Colonic mucosa (tissue), 4 donors: ENCODE measurements at regions not wholly inside any gene's neighbourhood (a gene's known extent, or its start where the extent isn't known, plus 50 kb on each side); places are given as distances from the start of the nearest gene placed in this dataset.

ENCODE experiments used
- DNase-seq: peaks from one replicate; pipeline ENCODE4 v3.0.0-alpha.2; 2020
- H3K27ac ChIP-seq: fragments of 200-600 bp; one replicate; pipeline ENCODE4 v1.8.0; 2021
- H3K27me3 ChIP-seq: fragments of 200-600 bp; one replicate; pipeline ENCODE4 v1.8.0; 2021
- H3K36me3 ChIP-seq: fragments of 200-600 bp; one replicate; pipeline ENCODE4 v1.8.0; 2021
- H3K4me1 ChIP-seq: fragments of 200-600 bp; one replicate; pipeline ENCODE4 v1.8.0; 2021; ENCODE audit warnings: mild to moderate bottlenecking
- H3K4me3 ChIP-seq: fragments of 200-600 bp; one replicate; pipeline ENCODE4 v1.8.0; 2021
- H3K9ac ChIP-seq, 2 donors: one replicate each; pipeline ENCODE4 v1.7.0; 2013; ENCODE audit warnings: control low read depth in 2 of 2, low read depth in 2 of 2, low read length in 2 of 2
- H3K9me3 ChIP-seq: fragments of 200-600 bp; one replicate; pipeline ENCODE4 v1.8.0; 2021
- intact Hi-C: fragments of 100-400 bp; cut with DNase I; formaldehyde crosslinking; loops from one replicate; pipeline ENCODE4 v1.14.1; 2022
- TF ChIP-seq, protein P1 (sequence below): fragments of 200-600 bp; IDR thresholded peaks from one replicate; pipeline ENCODE4 v1.8.0; 2022; ENCODE audit warnings: antibody characterized with exemption, mild to moderate bottlenecking
- donor health status: healthy.
- donor health status: DM: no; HTN: no; CAD: no.
- donor health status: DM: no; HTN: no; CAD: no.

DNA sequence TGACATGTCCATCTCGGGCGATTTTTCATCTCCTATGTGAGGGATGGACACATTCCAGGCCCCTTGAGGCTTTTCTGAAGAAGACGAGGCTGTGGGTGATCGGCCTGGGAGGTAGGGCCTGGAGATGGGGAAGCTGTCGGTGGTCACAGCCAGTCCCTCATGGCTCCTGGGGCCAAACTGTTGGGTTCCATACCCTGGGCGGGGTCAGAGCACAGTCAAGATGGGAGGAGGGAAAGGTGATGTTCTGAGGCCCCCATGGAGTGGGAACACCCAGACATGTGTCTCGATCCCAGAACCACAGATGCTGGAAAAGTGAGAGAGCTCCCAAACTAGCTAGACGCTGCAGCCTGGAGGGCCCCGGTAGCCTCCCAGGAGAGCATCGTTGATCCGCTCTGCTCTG, 157.5 kb upstream of the C1orf174 start:
- H3K36me3 ChIP-seq = no peaks in the 10 kb centered on the region
- TF ChIP-seq, protein P1, sequence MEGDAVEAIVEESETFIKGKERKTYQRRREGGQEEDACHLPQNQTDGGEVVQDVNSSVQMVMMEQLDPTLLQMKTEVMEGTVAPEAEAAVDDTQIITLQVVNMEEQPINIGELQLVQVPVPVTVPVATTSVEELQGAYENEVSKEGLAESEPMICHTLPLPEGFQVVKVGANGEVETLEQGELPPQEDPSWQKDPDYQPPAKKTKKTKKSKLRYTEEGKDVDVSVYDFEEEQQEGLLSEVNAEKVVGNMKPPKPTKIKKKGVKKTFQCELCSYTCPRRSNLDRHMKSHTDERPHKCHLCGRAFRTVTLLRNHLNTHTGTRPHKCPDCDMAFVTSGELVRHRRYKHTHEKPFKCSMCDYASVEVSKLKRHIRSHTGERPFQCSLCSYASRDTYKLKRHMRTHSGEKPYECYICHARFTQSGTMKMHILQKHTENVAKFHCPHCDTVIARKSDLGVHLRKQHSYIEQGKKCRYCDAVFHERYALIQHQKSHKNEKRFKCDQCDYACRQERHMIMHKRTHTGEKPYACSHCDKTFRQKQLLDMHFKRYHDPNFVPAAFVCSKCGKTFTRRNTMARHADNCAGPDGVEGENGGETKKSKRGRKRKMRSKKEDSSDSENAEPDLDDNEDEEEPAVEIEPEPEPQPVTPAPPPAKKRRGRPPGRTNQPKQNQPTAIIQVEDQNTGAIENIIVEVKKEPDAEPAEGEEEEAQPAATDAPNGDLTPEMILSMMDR = no peak
- H3K27me3 ChIP-seq = no peaks in the 10 kb centered on the region
- no peak overlapping the region for H3K4me3 ChIP-seq
- no peak overlapping the region for H3K27ac ChIP-seq
- no peak overlapping the region for H3K9ac ChIP-seq
- intact Hi-C loops = no loop called here
- no peaks in the 10 kb centered on the region for H3K4me1 ChIP-seq
- no peaks in the 10 kb centered on the region for H3K9me3 ChIP-seq
- no peak for DNase-seq

- no peak for DNase-seq
- no peaks in the 10 kb centered on the region for H3K4me1 ChIP-seq
- TF ChIP-seq, protein P1 = no peak
- no peak overlapping the region for H3K27ac ChIP-seq
- no peaks in the 10 kb centered on the region for H3K27me3 ChIP-seq
- H3K9me3 ChIP-seq = no peaks in the 10 kb centered on the region
- no peak overlapping the region for H3K9ac ChIP-seq
- intact Hi-C loops = no loop called here
- H3K4me3 ChIP-seq = no peak overlapping the region
- no peaks in the 10 kb centered on the region for H3K36me3 ChIP-seq
These were observed 158.1 kb upstream of the C1orf174 start for GRCh38 chr1:4058122-4058521.

DNA sequence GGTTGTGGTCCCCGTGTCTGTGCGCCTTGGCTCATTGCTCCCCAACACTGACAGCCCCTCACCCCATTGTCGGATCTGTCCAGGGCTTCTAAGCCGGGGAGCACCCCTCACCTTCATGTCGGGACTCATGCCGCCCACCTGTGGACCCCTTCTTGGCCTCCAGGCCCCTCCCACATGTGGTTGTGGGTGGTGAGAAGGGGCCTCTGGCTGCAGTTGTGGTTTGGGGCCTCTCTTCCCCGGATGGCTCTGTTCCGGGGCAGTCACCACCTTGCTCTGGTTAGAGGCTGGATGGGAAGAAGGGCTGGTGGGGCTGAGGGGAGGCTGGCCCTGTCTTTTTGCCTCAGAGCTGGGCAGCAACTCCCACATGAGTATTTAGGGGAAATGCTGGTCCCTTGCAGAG, 158.6 kb upstream of the C1orf174 start:
- no peak overlapping the region for H3K4me3 ChIP-seq
- no peak for DNase-seq
- no peaks in the 10 kb centered on the region for H3K36me3 ChIP-seq
- H3K27me3 ChIP-seq = no peaks in the 10 kb centered on the region
- H3K9ac ChIP-seq = no peak overlapping the region
- no peaks in the 10 kb centered on the region for H3K4me1 ChIP-seq
- intact Hi-C loops = no loop called here
- H3K9me3 ChIP-seq = no peaks in the 10 kb centered on the region
- no peak overlapping the region for H3K27ac ChIP-seq
- TF ChIP-seq, protein P1 = no peak

DNA sequence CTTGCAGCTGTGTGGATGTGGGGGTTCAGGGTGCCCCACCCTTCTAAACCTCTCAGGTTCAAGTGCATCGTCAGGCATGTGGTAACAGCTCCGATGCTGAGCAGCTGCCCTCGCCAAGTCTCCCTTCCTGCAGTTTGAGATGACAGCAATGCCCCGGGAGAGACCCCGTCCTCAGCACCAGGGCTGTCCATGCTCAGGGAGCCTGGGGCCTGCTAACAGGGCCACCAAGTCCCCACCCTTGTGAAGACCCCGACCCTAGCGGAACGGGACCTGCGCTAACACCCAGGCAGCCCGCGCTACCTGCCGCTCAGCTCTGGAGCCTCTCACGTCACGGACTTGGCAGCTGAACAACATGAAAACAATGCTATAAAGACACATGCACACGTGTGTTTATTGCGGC, 159.2 kb upstream of the C1orf174 start:
- TF ChIP-seq, protein P1 = no peak
- no peaks in the 10 kb centered on the region for H3K9me3 ChIP-seq
- DNase-seq = no peak

DNA sequence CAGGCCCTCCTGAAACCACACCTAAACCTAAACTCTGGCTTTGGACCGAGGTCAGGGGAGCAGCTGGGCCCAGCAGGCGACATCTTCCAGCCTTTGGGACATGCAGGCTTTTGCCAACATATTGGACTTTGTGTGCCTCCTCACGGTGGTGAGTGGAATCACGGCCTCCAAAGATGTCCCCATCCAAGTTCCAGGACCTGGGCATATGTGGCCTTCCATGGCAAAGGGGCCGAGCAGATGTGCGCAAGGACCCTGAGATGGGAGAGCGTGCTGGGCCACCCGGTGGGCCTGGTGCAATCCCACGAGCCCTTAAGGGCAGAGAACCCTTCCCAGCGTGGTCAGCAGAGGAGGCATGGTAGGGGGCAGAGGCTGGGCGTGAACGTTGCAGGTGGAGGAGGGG, 160.8 kb upstream of the C1orf174 start:
- intact Hi-C loops = no loop called here
- H3K36me3 ChIP-seq = no peaks in the 10 kb centered on the region
- no peak overlapping the region for H3K9ac ChIP-seq
- no peak for DNase-seq
- no peaks in the 10 kb centered on the region for H3K27me3 ChIP-seq
- H3K27ac ChIP-seq = no peak overlapping the region
- TF ChIP-seq, protein P1 = no peak
- no peaks in the 10 kb centered on the region for H3K9me3 ChIP-seq
- H3K4me3 ChIP-seq = no peak overlapping the region
- no peaks in the 10 kb centered on the region for H3K4me1 ChIP-seq

More for the DNA sequence above, 159.2 kb upstream of the C1orf174 start:
- no peaks in the 10 kb centered on the region for H3K36me3 ChIP-seq
- H3K27me3 ChIP-seq = no peaks in the 10 kb centered on the region
- H3K4me1 ChIP-seq = no peaks in the 10 kb centered on the region
- H3K4me3 ChIP-seq = no peak overlapping the region
- H3K9ac ChIP-seq = no peak overlapping the region
- intact Hi-C loops = no loop called here
- H3K27ac ChIP-seq = no peak overlapping the region

DNA sequence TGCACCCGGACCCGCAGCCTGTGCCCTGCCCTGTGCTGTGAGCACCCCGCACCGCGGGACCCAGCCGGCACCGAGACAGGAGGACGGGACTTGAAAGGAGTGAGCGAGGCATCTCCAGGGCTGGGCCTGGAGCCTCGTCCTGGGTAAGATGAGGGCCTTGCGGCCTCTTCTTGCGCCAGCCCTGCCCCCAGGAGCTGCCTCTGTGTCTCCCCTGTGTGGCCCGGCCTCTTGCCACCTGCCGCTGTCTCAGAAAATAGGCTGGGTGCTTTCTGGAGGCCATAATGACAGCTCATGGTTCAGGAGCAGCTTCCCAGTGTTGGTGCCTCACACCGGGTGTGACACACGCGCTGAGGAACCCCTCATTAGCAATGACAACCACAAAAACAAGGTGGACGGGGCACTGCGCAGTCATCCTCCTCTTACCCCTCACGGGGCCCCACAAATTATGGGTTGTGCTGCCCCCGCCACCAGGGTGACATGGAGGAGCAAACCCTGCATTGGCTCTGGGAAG, 161.5 kb upstream of the C1orf174 start:
- intact Hi-C loops = no loop called here
- no peaks in the 10 kb centered on the region for H3K36me3 ChIP-seq
- TF ChIP-seq, protein P1 = no peak
- no peaks in the 10 kb centered on the region for H3K9me3 ChIP-seq
- H3K27me3 ChIP-seq = no peaks in the 10 kb centered on the region
- DNase-seq = no peak
- no peak overlapping the region for H3K27ac ChIP-seq
- H3K4me3 ChIP-seq = no peak overlapping the region
- no peak overlapping the region for H3K9ac ChIP-seq
- H3K4me1 ChIP-seq = no peaks in the 10 kb centered on the region
